SH-SY5Y (cell line): ENCODE measurements at regions not wholly inside any gene's neighbourhood (a gene's known extent, or its start where the extent isn't known, plus 50 kb on each side); places are given as distances from the start of the nearest gene placed in this dataset.

Experiments used
- GATA2 ChIP-seq: IDR thresholded peaks from 2 replicates; pipeline ENCODE4 v1.6.1; 2011; ENCODE audit warnings: mild to moderate bottlenecking, low read depth, low read length
- GATA3 ChIP-seq: IDR thresholded peaks from 2 replicates; pipeline ENCODE4 v1.6.1; 2011; ENCODE audit warnings: low read depth, mild to moderate bottlenecking, low read length, moderate library complexity

- TF ChIP-seq GATA3: no peak
- no peak for TF ChIP-seq GATA2
These were observed 439.7 kb downstream of the RIT2 start for GRCh38 chr18:42675810-42676209.

GRCh38 chr18:42683094-42683493, 432.4 kb downstream of the RIT2 start:
- TF ChIP-seq GATA3 (no peak), GATA2 (no peak)

GRCh38 chr18:42689310-42689709, 426.2 kb downstream of the RIT2 start:
- TF ChIP-seq GATA2: no peak
- TF ChIP-seq GATA3: no peak
